MM.1S (cell line): ENCODE measurements at regions not wholly inside any gene's neighbourhood (a gene's known extent, or its start where the extent isn't known, plus 50 kb on each side); places are given as distances from the start of the nearest gene placed in this dataset.

Source experiments
- DNase-seq: peaks from one replicate; pipeline ENCODE4 v3.0.0-alpha.2; 2015
- H2AFZ ChIP-seq: fragments of 300-600 bp; sonication (generic); 2 replicates; pipeline ENCODE4 v1.6.0; 2016; ENCODE audit warnings: antibody characterized with exemption, low read length
- H3F3A ChIP-seq: fragments of 300-600 bp; sonication (generic); 2 replicates; pipeline ENCODE4 v1.6.1; 2016; ENCODE audit warnings: mild to moderate bottlenecking, antibody characterized with exemption, low read length, moderate library complexity, mixed read lengths; ENCODE audit not compliant: insufficient read depth
- H3K27ac ChIP-seq: fragments of 300-600 bp; sonication (generic); 2 replicates; pipeline ENCODE4 v1.5.1; 2016; ENCODE audit warnings: mild to moderate bottlenecking, low read length
- H3K27me3 ChIP-seq: fragments of 300-600 bp; sonication (generic); replicated peaks from 2 replicates; pipeline ENCODE4 v1.6.0; 2016; ENCODE audit warnings: low read length; ENCODE audit not compliant: insufficient read depth
- H3K36me3 ChIP-seq: fragments of 300-600 bp; sonication (generic); replicated peaks from 2 replicates; pipeline ENCODE4 v1.6.1; 2016; ENCODE audit warnings: mild to moderate bottlenecking, low read length, mixed read lengths; ENCODE audit not compliant: insufficient read depth
- H3K4me1 ChIP-seq: fragments of 300-600 bp; sonication (generic); 2 replicates; pipeline ENCODE4 v1.6.1; 2016; ENCODE audit warnings: low read length, mixed read lengths
- H3K4me2 ChIP-seq: fragments of 300-600 bp; sonication (generic); 2 replicates; pipeline ENCODE4 v1.6.0; 2016; ENCODE audit warnings: low read depth, low read length
- H3K4me3 ChIP-seq: fragments of 300-600 bp; sonication (generic); 2 replicates; pipeline ENCODE4 v1.5.1; 2016; ENCODE audit warnings: low read length, mixed read lengths
- H3K79me2 ChIP-seq: fragments of 300-600 bp; sonication (generic); 2 replicates; pipeline ENCODE4 v1.6.1; 2016; ENCODE audit warnings: mixed run types, low read length, mixed read lengths
- H3K9ac ChIP-seq: fragments of 300-600 bp; sonication (generic); 2 replicates; pipeline ENCODE4 v1.6.1; 2016; ENCODE audit warnings: low read length, mixed read lengths
- H3K9me2 ChIP-seq: fragments of 300-600 bp; sonication (generic); replicated peaks from 2 replicates; pipeline ENCODE4 v1.6.1; 2016; ENCODE audit warnings: mild to moderate bottlenecking, low read length, mixed read lengths; ENCODE audit not compliant: insufficient read depth
- H3K9me3 ChIP-seq: fragments of 300-600 bp; sonication (generic); replicated peaks from 2 replicates; pipeline ENCODE4 v1.6.1; 2016; ENCODE audit warnings: mild to moderate bottlenecking, low read length, mixed read lengths; ENCODE audit not compliant: insufficient read depth
- H4K20me1 ChIP-seq: fragments of 300-600 bp; sonication (generic); 2 replicates; pipeline ENCODE4 v1.6.1; 2016; ENCODE audit warnings: mild to moderate bottlenecking, low read length, moderate library complexity, mixed read lengths; ENCODE audit not compliant: insufficient read depth
- EZH2 ChIP-seq: fragments of 300-600 bp; sonication (generic); optimal IDR thresholded peaks from 2 replicates; pipeline ENCODE3; 2017; ENCODE audit warnings: low read depth, mild to moderate bottlenecking, antibody characterized with exemption, low read length, mixed read lengths
- EZH2phosphoT487 ChIP-seq: fragments of 300-600 bp; sonication (generic); IDR thresholded peaks from 2 replicates; pipeline ENCODE4 v1.6.1; 2018; ENCODE audit warnings: antibody characterized with exemption, low read length
- TF ChIP-seq, protein P1 (sequence below): fragments of 300-600 bp; sonication (generic); IDR thresholded peaks from 2 replicates; pipeline ENCODE4 v1.5.1; 2016; ENCODE audit warnings: antibody characterized with exemption, low read length, mixed read lengths

DNA sequence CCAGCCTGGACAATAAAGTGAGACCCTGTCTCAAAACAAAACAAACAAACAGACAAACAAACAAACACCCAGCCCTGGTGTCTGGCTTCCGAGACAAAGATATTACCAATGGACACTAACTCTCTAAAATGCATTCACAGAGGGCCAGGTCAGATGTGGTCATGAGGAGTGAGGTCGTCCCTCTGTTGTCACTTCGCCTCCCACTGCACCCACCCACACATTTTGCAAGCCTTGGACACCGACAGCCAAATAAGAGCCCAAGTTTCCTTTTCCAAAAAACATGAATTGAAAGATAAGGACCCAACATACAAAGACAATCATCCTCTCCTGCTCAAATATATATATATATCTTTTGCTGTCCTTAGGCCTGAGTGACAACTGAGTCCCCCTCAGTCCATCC, 319.9 kb downstream of the TSN start:
- TF ChIP-seq EZH2 (no peak), EZH2phosphoT487 (no peak)
- TF ChIP-seq, protein P1, sequence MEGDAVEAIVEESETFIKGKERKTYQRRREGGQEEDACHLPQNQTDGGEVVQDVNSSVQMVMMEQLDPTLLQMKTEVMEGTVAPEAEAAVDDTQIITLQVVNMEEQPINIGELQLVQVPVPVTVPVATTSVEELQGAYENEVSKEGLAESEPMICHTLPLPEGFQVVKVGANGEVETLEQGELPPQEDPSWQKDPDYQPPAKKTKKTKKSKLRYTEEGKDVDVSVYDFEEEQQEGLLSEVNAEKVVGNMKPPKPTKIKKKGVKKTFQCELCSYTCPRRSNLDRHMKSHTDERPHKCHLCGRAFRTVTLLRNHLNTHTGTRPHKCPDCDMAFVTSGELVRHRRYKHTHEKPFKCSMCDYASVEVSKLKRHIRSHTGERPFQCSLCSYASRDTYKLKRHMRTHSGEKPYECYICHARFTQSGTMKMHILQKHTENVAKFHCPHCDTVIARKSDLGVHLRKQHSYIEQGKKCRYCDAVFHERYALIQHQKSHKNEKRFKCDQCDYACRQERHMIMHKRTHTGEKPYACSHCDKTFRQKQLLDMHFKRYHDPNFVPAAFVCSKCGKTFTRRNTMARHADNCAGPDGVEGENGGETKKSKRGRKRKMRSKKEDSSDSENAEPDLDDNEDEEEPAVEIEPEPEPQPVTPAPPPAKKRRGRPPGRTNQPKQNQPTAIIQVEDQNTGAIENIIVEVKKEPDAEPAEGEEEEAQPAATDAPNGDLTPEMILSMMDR, result no peak
- no peak overlapping the region for H3K27ac ChIP-seq
- no peaks in the 10 kb centered on the region for H3K4me1 ChIP-seq
- H3K79me2 ChIP-seq, result no peaks in the 10 kb centered on the region
- no peaks in the 10 kb centered on the region for H3K36me3 ChIP-seq
- H3K4me3 ChIP-seq, result no peak overlapping the region
- H2AFZ ChIP-seq, result no peak overlapping the region
- DNase-seq, result no peak
- no peaks in the 10 kb centered on the region for H3K27me3 ChIP-seq
- no peaks in the 10 kb centered on the region for H3K9me3 ChIP-seq
- no peaks in the 10 kb centered on the region for H3K9me2 ChIP-seq
- no peak overlapping the region for H3K9ac ChIP-seq
- no peaks in the 10 kb centered on the region for H4K20me1 ChIP-seq
- H3K4me2 ChIP-seq, result no peak overlapping the region
- no peaks in the 10 kb centered on the region for H3F3A ChIP-seq

DNA sequence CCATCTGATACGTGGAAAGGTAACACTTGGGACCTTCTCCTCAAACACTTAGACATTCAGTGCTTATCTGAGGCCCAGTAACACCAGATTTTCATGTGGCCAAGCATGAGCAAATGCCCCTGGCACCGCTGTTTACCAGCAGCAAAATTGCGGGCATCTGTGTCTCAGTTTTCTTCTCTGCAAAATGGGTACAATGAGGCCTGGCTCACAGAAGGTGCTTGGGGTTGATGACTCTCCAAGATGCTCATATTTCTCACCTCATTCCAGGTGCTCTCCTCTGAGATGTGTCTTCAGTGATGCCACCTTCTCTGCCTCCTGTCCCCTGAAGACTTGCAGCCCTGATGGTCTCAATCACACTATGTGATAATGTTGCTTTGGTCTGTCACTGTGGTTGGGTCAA, 321.7 kb downstream of the TSN start:
- Histone ChIP-seq H3K4me3 (no peak overlapping the region), H3F3A (no peaks in the 10 kb centered on the region), H3K36me3 (no peaks in the 10 kb centered on the region), H3K4me1 (no peaks in the 10 kb centered on the region), H2AFZ (no peak overlapping the region), H3K27ac (no peak overlapping the region), H3K27me3 (no peaks in the 10 kb centered on the region), H3K9ac (no peak overlapping the region), H3K9me2 (no peaks in the 10 kb centered on the region), H3K9me3 (no peaks in the 10 kb centered on the region), H4K20me1 (no peaks in the 10 kb centered on the region), H3K4me2 (no peak overlapping the region), H3K79me2 (no peaks in the 10 kb centered on the region)
- TF ChIP-seq, protein P1, result no peak
- TF ChIP-seq EZH2phosphoT487 (no peak), EZH2 (no peak)
- DNase-seq, result no peak

DNA sequence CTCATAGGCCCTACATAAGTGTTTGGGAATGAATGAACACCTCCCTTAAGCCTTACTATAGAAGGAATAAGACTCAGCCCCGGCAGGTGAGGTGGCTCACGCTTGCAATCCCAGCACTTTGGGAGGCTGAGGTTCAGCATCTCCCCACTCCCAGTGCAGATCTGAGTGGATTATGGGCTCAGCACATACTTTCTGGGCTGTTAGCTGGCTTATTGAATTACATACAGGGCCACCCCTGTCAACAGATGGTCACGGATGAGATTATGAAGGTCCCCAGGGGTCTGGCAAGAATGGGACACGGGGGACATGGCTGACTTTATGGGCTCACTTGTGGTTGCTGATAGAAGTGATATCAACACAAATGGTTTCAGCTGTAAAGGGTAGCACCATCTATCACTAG, 322.3 kb downstream of the TSN start:
- Histone ChIP-seq H3K79me2 (no peaks in the 10 kb centered on the region), H3K4me1 (no peaks in the 10 kb centered on the region), H2AFZ (no peak overlapping the region), H4K20me1 (no peaks in the 10 kb centered on the region), H3K4me2 (no peak overlapping the region), H3F3A (no peaks in the 10 kb centered on the region), H3K9me2 (no peaks in the 10 kb centered on the region), H3K36me3 (no peaks in the 10 kb centered on the region), H3K4me3 (no peak overlapping the region), H3K27ac (no peak overlapping the region), H3K9ac (no peak overlapping the region), H3K9me3 (no peaks in the 10 kb centered on the region), H3K27me3 (no peaks in the 10 kb centered on the region)
- TF ChIP-seq, protein P1, result no peak
- TF ChIP-seq EZH2, result no peak
- DNase-seq, result no peak
